HG02798 (cell line): ENCODE measurements at regions not wholly inside any gene's neighbourhood (a gene's known extent, or its start where the extent isn't known, plus 50 kb on each side); places are given as distances from the start of the nearest gene placed in this dataset.
"Not testable (repeated sequence)": the region's sequence is repeated elsewhere in the genome, so short reads cannot be mapped to it uniquely, and the experiment has no call there.

ENCODE experiments used
- ATAC-seq: cut with Tn5 transposase; IDR thresholded peaks from one replicate; pipeline ENCODE4 v1.9.1; 2021; ENCODE audit warnings: mild to moderate bottlenecking; ENCODE audit not compliant: unreplicated experiment, poor library complexity

DNA sequence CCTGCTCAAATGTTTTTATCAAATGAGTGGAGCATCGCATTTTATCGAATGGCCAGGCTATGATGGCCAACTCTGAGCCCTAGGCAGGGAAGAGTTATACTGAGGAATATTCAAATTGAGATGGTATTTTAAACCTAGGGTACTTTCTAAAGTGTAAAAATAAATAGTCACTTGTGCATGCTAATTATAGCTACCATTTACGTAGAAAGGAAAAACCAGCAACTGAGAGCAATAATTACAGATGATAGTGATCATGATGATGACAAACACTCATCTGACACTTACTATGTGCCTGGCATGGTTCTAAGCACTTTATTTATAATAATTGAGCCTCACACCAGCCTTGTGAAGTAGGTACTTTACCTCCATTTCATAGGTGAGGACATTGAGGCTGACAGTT is 455.7 kb downstream of the CD83 start:
- ATAC-seq = no peak

DNA sequence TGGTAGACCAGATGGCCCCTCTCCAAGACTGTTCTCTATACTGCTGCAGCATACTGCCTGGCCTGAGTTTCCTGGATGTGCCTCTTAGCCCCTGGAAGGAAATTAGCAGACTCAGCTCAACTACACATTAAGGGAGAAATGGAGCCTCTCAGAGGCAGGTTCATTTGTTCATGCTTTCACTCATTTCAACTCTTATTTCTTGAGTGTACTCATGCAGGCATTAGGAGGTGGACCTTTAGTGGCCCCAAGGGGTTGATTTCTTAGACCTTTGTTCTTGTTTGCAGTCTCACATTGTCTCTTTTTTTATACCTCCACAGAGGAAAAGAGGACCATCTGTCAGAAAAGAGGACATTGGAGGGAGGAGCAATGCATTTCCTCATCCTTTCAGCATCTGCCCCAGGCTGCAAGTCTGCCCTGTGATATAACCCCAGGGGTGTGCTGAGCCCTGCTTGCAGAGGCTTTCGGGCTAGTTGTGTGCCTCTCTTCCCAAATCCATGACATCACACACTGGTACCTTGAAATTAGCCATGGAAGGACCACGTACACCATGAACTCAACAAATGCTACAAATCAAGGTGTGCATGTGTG is 456.2 kb downstream of the CD83 start:
- ATAC-seq = no peak

DNA sequence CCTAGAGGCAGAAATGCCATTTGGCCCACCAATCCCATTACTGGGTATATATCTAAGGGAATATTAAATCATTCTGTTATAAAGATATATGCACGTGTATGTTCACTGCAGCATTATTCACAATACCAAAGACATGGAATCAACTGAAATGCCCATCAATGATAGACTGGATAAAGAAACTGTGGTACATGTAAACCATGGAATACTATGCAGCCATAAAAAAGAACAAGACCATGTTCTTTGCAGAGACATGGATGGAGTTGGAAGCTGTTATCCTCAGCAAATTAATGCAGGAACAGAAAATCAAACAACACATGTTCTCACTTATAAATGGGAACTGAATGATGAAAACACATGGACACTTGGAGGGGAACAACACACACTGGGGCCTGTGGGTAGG is 458.4 kb downstream of the CD83 start:
- no peak for ATAC-seq

DNA sequence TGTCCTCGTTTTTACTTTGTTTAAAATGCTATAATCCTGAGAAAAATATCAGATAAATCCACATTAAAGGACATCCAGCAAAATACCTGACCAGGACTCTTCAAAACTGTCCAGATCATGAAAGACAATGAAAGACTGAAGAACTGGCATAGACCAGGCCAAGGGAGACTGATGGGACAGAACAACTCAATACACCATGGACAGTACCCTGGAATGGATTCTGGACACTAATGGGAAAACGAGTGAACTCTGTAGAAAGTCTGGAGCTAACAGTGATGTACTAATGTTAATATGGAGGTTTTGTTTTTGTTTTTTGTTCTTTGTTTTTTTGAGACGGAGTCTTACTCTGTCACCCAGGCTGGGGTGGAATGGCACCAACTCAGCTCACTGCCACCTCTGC is 461.4 kb downstream of the CD83 start:
- no peak for ATAC-seq

DNA sequence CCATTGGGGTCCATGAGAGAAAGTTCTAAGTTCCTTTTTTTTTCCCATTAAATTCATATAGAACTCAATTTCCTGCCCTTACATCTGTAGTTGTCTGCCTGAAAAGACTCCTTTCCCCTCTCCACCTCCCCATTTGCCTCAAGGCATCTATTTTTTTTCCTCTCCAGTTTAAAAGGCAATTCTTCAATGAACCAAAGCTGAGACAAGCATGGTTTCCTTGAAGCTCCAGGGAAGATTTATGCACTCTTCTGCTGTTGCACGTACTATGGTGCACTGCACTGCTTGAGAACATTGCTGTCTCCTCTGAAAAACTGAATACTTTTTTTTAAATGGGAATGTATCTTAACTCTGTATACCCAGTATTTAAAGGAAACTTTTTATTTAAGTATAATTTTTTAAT is 465.2 kb downstream of the CD83 start:
- no peak for ATAC-seq

DNA sequence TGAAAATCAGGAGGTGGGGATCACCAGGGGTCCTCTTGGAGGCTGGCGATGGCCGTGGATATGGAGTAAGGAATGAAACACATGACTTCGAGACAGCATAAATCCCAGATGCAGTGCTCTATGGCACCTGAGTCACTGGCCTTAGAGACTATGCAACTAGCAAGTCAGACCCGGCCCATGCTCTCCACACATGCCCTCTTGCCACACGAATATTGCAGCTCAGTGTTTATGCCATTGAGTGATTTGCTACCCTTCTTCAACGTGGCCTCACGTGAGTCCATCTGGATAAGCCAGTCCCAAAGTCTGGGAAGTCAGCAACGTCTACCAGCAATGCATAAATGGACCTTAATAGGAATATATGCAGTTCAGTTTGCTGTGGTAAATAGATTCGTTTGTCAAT is 466.3 kb downstream of the CD83 start:
- ATAC-seq = no peak

DNA sequence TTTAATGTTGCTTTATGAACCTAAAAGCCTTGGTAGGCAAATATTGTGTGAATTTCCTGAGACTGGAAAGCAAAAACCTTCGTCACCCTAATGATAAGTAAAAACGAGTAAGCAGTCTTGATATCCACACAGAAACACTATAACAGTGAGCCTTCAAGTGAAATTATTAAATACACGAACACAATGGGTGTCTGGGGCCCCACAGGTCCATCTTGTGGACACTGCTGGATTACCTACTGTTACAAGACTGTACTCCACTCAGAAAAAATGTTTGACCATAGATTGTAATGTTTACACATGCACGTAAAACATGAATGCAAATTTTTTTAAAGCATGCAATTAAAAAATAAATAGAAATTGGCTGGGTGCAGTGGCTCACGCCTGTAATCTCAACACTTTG is 466.9 kb downstream of the CD83 start:
- ATAC-seq = no peak

DNA sequence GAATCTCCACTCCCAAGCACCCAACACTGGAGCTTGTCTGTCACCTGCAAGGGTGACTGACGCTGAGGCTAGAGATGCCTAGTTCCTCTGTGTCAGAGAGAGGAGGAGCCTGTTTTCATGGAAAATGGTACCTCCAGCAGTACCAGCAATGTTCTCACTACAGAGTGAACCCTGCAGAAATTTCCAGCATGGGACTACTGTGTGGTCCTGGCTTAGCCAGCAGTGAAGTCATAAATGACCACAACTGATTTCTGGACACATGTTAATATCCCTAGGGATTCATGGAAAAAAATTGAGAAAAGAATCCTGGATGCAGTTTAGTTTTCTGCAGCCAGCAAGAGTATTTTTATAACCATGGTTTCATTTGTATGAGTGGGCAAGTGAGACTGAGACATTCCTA is 468.1 kb downstream of the CD83 start:
- no peak for ATAC-seq

DNA sequence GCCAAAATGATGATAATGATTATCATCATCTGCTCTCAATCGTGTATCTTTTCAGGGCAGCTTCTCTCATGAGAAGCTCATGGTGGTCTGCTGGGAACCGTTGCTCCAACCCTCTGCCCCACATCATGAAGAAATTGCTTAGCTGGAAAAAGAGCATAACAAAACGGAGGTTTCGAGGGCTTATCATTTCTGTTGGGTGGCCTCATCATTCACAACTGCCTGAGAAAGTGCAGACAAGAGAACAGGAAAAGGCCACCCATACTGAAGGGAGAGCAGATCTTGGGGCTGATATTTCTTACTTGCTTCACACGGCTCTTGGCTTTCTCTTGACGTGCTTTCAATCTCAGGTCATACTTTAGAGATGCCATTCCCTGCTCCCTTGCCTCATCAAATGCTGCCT is 471.6 kb downstream of the CD83 start:
- no peak for ATAC-seq

DNA sequence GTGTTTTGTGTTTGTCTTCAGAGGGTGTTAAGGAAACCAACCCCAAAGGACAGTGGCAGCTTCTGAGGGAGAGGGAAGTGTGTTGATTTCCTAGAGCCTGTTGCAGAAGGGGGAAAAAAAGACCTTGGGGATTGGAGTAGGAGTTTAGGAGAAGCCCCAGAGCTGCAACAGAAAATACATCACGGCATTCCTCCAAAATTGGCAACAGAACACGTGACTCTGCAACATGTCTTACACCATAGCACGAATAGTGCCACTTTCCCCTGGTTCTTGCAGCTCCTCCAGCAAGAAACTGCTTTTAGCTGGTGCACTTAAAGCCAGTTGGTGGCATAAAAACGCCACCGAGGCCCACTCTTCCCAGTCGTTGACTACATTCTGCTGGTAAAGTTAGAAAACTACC is 473.0 kb downstream of the CD83 start:
- ATAC-seq = no peak

DNA sequence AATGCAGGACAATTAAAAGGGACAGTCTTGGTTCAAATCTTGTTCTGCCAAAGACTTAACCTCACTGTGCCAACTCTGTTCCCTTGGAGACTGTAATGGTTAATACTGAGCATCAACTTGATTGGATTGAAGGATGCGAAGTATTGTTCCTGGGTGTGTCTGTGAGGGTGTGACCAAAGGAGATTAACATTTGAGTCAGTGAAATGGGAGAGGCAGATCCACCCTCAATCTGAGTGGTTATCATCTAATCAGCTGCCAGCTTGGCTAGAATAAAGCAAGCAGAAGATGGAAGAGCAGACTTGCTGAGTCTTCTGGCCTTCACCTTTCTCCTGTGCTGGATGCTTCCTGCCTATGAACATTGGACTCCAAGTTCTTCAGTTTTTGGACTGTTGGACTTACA is 474.4 kb downstream of the CD83 start:
- no peak for ATAC-seq

DNA sequence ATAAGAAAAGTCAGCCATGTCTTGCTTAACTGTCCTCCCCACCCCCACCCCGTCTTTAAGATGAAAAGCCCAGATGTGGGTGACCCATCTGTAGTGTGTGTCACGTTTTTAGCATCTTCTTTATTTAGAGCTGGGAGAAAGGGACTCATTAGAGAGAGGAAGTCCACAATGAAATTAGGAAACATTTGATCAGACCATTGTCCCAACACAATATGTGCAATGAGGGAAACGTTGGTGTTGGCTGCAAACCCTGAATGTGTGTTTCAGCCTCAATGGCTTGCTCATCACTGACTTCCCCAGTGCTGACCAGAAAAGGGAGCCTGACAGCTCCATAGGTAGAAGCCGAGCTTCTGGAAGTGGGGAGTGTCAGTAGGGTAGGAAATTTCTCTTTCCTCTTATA is 475.7 kb downstream of the CD83 start:
- no peak for ATAC-seq

DNA sequence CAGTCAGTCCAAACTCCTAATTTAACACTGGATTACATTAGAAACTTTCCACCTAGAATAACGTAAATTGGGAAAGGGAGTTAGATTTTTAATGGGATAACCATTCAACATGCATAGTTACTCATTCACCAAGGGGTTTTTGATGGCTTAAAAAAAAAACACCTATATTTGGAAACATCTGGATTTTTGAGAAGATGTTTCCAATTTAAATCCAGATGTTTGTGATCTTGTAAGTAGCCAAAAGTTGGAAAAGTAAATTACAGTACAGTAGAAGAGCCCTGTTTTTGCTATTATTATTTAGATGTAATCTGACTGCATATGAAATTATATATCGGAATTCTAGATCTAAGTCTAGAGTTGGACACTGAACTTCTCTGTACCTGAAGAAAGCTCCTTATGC is 478.2 kb downstream of the CD83 start:
- ATAC-seq = no peak

DNA sequence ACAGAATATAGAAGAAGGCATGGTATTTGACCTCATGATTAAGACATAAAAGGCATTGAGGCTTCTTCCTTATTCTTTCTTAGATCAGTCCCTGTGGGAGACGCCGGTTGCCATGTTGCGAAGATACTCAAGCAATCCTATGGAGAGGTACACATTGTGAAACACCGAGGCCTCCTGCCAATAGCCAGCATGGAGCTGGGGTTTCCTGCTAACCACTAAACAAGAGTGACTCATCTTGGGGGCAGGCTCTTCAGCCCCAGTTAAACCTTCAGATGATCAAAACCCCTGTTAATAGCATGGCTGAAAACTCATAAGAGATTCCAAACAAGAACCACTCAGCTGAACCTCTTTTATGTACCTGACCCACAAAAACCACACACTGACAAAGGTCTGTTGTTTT is 478.8 kb downstream of the CD83 start:
- ATAC-seq = no peak

DNA sequence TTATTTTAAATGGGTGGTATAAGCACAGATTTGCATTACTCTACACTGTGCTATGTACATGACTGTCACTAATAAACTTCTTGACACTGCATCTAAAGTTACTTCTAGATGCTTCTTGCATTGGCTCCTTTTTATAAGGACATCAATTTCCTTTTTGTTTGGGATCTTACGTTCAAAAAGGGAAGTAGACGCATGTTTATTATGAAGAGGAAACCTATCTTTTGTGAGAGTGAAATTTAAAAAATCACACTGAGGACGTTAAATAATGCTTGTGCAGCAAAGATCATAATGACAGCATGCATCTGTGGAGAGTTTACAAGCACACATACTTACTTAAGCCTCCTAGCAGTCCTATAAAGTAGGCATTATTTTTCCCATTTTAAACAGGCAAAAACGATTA is 479.5 kb downstream of the CD83 start:
- no peak for ATAC-seq

DNA sequence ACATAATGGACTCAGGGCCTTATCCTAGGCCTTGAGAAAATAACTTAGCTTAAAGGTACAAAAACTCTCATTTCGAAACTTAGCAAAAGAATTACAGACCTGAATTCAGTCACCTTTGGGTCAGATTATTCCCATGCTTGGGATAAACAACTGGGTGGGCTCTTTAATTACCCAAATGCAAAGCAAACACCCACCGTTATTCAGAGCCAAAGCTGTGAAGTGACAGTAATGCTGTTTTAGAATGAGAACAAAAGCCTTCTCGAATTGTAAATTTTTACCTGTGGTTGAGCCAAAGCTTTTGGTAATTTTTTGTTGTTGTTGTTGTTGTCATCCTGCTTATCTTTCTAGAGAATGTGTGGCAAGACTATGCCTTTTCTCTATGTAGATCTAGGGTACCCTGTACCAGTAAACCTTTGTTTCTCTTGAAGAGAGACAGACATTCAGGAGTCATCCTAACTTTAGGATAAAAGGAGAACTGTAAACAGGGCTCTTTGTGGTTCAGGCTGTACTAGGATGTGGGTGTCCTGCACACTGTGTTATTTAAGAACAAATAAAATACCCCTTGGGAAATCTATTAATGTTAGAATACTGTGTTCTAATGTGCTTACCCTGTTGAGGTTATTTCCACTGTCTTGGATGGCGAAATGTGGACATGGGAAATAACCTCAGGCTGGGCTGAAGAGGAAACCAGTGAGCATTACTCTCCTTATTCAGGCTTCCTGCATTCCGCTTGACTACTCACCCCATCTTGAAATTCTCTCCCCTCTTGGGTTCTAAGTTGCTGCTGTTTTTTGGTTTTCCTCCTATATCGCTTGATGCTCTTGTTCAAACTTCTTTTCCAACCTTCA is 480.7 kb downstream of the CD83 start:
- ATAC-seq = no peak

DNA sequence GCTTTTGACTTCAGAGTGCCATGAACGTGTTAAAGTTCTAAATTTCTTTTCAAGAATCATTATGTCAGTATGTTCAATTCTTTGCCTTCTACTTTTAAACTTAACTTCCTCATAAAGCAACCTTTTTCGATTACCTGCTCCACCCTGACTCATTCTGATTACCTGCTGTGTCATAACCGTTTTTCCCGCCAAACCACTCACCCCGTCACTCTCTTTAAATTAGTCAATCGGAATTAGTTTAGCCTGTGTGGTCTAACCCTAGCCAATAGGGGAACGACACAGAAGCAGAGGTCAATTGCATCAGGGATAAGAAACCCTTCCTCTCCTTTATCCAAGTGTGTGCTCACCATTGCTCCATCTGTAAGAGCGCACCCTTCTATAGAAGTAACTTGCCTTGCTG is 482.7 kb downstream of the CD83 start:
- ATAC-seq = not testable (repeated sequence)

DNA sequence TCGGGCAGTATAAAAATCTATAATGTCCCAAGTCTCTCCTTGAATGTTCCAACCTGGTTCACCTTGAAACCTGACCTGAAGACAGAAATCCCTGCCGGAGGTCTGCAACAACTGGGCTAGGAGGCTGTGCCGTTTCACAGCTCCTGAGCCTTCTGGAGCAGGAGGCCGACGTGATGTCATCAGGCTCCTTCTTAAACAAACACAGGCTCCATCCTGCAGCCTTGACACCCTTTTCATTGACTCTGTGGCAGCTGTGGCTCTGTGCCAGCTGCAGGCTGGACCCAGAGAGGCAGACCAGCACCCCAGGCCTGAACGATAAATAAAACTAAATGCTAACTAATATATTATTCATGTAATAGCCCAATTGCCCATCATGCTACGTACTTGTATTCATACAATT is 483.9 kb downstream of the CD83 start:
- no peak for ATAC-seq

DNA sequence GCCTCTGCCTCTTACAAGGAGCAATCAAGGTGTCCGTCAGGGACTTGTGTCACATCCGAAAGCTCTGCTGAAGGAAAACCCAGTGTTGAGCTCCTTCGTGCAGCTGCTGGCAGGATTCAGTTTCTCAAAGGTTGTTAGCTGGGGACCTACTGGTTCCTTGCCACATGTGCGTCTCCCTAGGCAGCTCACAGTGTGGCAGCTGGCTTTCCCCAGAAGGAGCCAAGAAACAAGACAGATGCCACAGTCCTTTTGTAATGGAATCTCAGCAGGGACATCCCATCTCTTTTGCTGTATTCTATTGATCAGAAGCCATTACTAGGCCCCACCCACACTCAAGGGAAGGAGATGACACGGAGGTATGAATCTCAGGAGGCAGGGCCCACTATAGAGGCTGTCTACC is 488.8 kb downstream of the CD83 start:
- no peak for ATAC-seq

DNA sequence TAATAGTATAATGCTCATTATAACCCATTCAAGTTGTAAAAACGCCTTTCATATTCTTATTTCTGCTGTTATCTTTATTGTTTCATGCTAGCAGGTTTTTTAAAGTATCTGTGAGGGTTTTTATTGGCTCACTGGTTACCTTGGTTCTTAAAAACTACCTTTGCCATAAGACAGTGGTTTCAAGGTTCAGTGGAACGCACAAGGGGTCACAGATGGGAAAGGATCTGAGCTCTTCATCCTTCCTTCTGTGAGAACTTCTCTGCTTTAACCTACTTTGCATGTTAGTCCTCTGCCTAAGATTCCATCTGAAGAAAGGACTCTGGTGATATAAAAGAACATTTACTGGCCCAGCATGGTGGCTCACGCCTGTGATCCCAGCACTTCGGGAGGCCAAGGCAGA is 492.6 kb downstream of the CD83 start:
- no peak for ATAC-seq

DNA sequence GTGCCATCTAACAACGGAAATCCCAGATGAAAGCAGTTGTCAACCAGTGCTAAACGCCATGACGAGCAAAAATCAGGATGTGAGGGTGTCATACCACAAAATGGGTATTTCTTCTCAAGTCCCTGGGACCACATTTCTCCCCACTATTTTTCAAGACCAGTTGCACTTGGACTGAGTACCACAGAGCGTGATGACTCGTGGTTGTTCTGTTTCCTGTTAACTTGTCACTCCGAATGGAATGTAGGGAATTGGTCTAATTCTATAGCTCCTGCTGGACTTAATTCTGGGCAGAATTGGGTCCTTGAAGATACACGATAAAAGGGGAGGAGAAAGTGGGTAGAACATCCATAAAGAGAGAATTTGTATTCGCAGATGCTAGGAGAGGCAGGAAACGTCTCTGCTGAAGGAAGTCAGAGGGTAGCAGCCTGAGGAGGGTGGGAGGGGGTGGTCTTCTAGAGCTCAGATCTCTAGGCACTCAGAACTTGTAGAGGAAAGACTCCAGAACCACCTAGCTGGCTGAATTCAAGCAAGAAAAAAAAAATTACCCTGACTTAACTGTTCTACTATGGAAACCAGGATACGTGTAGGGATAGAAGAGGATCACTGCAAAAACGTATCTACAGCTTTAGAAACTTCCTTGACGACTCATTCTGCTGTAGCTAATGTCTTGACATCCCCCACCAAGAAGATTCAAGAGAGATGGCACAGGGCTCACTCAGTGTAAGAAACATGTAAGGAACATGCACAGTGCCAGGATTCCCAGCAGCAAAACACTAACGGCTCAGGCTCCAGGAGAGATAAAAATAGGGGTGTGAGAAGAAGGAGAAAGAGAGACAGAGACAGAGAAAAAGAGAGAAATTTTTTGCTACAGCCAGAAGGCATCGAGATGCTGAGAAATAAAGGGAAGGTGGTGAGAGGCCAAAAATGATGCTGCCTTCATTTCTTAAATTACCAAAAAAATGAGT is 494.7 kb downstream of the CD83 start:
- ATAC-seq = no peak
